H54 (cell line): ENCODE measurements at regions not wholly inside any gene's neighbourhood (a gene's known extent, or its start where the extent isn't known, plus 50 kb on each side); places are given as distances from the start of the nearest gene placed in this dataset.
A peak's percentile ranks its signal among the peaks of the same experiment; 100 is the strongest.
"Not testable (repeated sequence)": the region's sequence is repeated elsewhere in the genome, so short reads cannot be mapped to it uniquely, and the experiment has no call there.

Experiments used
- DNase-seq: peaks from one replicate; pipeline ENCODE4 v3.0.0; 2011; ENCODE audit warnings: low spot score, mixed read lengths; ENCODE audit not compliant: insufficient read length
- FAIRE-seq: peaks from 3 replicates; lab custom pipeline; 2011; peaks lifted over from hg19 to GRCh38; lab: Jason Lieb, UNC
- POLR2A ChIP-seq: IDR thresholded peaks from 2 replicates; pipeline ENCODE4 v1.6.1; 2011; ENCODE audit warnings: low read depth, mild to moderate bottlenecking, low read length

DNA sequence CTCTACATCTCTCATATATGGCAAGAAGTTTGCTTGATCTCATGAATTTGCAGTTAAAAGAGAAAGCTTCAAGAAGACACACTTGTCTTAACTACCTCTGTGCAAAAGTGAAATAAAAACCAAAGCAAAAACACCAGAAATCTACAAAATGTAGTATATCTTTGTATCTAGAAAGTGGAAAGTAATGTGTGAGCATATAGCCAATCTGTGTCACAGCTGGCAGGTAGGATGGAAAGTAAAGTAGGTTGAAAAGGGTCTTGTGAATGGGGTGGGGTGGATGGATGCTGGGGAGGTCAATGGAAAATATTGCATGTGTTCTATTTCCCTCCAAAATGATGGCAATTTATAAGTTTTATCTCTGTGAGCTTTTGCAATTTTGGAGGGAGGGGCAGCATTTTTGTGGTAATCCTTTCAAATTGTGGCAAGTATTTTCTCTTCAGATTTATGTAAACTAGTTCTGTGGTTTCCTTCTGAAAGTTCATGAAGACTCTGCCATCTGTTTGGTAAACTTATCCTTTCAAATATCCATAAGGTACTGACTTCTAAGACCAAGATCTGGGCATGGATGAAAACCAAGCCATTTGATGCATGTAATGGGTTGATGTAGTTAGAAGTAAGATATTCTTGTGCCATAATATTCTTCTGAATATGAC, 215.9 kb upstream of the GIMD1 start:
- FAIRE-seq (no peak), DNase-seq (no peak)
- TF ChIP-seq POLR2A, result no peak

DNA sequence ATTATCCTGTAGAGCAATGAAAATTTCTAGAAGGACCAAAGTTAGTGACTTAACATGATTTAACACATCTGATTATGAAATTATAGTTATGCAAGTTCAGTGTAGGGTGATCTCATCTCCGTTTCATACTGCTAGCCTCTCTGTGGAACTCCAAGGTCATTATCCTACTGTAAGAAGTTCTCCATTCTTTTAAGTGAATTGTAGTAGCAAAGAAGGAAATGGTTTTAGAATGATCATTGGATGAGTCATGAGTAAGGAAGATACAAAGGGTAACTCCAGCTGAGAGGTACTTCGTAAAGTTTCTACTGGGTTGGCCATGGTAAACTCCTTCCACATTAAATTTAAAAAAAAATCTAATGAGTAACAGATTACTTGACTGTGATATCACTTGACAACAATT, 215.0 kb upstream of the GIMD1 start:
- FAIRE-seq, result peak; percentile 91
- peak; percentile 25 for DNase-seq
- no peak for TF ChIP-seq POLR2A

- TF ChIP-seq POLR2A, result no peak
- no peak for FAIRE-seq
Measured at GRCh38 chr4:106583108-106583507, 214.5 kb upstream of the GIMD1 start.

GRCh38 chr4:106582103-106582502, 213.5 kb upstream of the GIMD1 start:
- no peak for FAIRE-seq
- TF ChIP-seq POLR2A, result no peak
- no peak for DNase-seq

More at GRCh38 chr4:106583108-106583507, 214.5 kb upstream of the GIMD1 start:
- no peak for DNase-seq

GRCh38 chr4:106579236-106579635, 210.7 kb upstream of the GIMD1 start:
- no peak for TF ChIP-seq POLR2A
- no peak for DNase-seq
- FAIRE-seq, result no peak

DNA sequence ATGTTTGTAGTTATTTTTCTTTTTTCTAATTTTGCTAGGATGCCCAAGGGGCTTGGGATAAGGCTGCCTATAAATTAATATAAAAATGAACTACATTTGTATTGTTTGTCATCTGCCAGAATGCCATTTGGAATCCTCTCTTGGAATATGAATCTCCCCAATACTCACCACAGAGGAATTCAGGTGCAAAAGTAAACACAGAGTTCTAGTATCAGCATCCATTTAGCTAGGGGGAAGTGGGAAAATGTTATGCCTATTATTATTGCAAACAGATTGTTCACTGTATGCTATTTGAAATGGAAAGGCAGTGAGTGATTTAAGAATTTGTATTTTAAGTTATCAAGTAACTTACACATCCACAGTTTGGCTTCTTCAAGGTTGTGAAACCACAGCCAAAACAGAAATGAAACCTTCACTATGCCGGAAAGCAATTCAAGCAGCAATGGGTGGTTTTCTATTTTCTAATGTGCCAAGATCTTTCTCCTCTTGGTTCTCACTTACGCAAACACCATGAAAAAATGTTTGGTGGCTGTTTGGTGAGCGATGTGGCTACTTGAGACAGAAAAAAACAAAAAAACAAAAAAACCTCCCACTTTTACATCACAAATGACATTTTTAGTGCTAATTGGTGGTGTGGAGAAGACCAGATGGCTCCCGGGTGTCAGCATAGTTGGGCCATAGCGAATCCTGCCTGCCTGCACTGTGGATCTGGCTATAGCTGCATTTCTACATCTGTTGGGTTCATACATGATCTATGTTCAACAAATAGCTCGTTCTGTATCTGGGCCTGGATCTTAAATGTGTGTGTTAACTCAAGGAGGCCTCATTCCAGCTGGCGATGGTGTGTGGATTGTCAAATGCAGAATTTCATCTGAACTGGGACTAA, 200.8 kb upstream of the GIMD1 start:
- DNase-seq (no peak), FAIRE-seq (no peak)
- no peak for TF ChIP-seq POLR2A

DNA sequence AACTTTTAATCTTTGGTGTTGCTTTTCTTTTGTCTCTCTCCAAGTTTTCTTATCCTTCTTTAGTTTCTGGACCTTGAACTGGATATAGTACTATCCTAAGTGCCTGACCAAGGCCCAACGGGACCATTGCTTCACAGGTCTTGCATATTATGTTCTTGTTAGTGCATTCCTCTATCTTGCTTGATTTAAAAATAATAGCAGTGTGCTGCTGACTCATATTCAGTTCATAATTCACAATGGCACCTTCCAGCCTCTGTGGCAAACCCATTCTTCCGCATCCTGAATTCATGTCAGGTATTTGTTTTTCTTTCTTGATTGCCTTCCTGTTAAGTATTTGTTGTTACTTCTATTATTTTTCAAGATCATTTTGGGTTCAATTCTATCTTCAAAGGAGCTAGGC, 197.1 kb upstream of the GIMD1 start:
- no peak for TF ChIP-seq POLR2A
- FAIRE-seq, result no peak
- DNase-seq, result no peak

GRCh38 chr4:106563637-106564036, 195.1 kb upstream of the GIMD1 start:
- DNase-seq, FAIRE-seq: not testable (repeated sequence)

DNA sequence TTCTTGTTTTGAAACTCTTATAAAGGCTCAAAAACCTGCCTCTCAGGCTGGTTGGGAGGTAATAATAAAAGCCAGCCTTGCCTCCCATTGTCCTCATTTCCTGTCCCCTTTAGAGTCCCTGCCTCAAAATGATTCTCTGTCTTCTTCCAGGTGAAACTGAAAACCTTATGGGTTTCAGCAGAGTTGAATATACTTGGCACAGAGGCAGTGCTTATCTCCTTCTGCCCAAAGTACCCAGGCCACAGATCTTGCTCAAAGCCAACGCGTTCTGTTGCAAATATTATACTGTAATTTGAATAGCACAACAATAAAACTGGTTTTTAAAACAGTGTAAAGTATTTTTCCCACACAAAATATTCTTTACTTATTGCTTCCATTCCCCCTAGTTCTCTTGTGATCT, 183.1 kb upstream of the GIMD1 start:
- FAIRE-seq, result no peak
- DNase-seq, result no peak
- no peak for TF ChIP-seq POLR2A

DNA sequence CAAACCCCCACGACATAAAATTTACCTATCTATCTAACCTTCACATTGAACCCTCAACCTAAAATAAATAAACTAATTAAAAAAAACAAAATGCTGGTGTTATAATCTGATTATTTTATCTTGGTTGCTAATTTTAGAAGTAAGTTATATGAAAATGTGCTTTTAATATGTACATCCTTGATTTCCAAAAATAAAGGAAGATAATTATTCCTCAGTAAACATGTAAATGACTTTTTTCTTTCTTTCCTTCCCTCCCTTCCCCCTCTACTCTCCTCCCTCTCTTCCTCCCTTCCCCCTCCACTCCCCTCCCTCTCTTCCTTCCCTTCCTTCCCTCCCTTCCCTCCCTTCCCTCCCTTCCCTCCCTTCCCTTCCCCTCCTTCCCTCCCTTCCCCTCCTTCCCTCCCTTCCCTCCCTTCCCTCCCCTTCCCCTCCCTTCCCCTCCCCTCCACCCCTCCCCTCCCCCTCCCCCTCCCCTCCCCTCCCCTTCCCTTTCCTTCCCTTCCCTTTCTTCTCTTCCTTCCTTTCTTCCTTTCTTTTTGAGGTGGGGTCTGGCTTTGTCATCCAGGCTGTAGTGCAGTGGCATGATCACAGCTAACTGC, 180.0 kb upstream of the GIMD1 start:
- TF ChIP-seq POLR2A, result no peak
- DNase-seq (no peak), FAIRE-seq (no peak)

DNA sequence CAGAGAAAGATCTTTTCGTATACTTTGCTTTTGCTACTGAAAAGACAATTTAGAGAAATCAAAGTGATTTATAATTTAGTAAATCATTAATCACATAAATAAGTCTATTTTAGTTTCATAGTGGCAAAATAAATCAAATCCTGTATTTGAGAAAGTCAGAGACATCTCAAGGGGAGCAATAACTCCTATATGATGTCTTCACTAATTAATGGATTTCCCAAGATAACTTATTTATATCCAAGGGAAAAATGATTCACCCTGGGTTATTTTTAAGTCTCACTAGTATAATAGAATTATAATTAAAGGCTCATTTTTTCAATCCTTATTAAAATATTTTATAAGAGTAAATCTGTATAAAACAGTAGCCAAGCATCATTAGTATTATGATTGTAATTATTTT, 177.8 kb upstream of the GIMD1 start:
- no peak for TF ChIP-seq POLR2A
- DNase-seq (no peak), FAIRE-seq (no peak)

DNA sequence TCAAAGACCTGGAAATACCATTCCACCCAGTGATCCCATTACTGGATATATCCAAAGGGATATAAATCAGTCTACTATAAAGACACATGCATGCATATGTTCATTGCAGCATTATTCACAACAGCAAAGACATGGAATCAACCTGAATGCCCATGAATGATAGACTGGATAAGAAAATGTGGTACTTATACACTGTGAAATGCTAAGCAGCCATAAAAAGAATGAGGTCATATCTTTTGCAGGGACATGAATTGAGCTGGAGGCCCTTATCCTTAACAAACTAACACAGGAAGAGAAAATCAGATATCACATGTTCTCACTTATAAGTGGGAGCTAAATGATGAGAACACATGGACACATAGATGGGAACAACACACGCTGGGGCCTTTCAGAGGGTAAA, 174.0 kb upstream of the GIMD1 start:
- FAIRE-seq, DNase-seq: not testable (repeated sequence)

DNA sequence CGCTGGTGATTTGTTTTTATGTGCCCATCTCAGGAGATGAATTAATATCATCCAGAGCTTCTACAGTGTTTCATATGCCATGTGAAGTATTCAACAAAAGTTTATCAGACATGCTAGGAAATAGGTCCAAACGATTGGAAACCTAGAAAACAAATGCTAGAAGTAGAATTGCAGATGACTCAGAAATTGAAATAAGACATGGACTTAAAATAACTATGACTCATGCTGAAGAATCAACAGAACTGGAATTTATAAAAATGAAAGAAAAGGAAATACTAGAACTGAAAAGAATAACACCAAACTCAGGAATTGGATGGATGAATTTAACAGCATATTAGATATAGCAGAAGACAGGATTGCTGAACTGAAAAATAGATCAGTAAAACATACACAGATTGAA, 172.7 kb upstream of the GIMD1 start:
- DNase-seq, result peak; percentile 4
- TF ChIP-seq POLR2A, result no peak
- FAIRE-seq, result peak; percentile 55

GRCh38 chr4:106530821-106531220, 162.2 kb upstream of the GIMD1 start:
- FAIRE-seq (no peak), DNase-seq (no peak)

More at GRCh38 chr4:106530821-106531220, 162.2 kb upstream of the GIMD1 start:
- TF ChIP-seq POLR2A, result no peak
